ENCODE measurements at regions not wholly inside any gene's neighbourhood (a gene's known extent, or its start where the extent isn't known, plus 50 kb on each side); places are given as distances from the start of the nearest gene placed in this dataset.

DNA sequence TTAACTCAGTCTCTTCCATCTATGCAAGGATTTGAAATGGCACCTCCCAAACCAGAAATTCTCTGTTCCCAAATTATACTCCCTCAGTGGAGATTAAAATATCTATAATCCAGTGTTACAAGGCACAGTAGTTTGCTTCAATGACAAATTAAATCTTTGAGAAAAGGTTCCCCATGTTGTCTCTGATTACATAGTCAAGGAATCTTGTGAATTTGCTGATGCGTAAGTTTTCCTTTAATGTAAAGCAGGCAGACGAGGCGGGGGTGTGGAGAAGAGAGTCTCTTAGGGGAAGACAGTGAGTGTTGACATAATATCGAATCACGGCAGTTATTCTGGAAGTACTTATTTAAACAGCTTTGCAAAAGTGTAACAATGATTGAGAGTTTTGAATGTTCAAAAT lies 236.4 kb upstream of the RARB start:
- TF ChIP-seq POLR2A (IDR thresholded peaks at IDR 0.05) (no peak), EP300 (IDR thresholded peaks at IDR 0.05) (no peak), POLR2AphosphoS5 (IDR thresholded peaks at IDR 0.05) (no peak)
- TF ChIP-seq, protein P1, sequence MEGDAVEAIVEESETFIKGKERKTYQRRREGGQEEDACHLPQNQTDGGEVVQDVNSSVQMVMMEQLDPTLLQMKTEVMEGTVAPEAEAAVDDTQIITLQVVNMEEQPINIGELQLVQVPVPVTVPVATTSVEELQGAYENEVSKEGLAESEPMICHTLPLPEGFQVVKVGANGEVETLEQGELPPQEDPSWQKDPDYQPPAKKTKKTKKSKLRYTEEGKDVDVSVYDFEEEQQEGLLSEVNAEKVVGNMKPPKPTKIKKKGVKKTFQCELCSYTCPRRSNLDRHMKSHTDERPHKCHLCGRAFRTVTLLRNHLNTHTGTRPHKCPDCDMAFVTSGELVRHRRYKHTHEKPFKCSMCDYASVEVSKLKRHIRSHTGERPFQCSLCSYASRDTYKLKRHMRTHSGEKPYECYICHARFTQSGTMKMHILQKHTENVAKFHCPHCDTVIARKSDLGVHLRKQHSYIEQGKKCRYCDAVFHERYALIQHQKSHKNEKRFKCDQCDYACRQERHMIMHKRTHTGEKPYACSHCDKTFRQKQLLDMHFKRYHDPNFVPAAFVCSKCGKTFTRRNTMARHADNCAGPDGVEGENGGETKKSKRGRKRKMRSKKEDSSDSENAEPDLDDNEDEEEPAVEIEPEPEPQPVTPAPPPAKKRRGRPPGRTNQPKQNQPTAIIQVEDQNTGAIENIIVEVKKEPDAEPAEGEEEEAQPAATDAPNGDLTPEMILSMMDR (IDR thresholded peaks at IDR 0.05): no peak

Measured in suprapubic skin (tissue), 4 donors.